ENCODE measurements at regions not wholly inside any gene's neighbourhood (a gene's known extent, or its start where the extent isn't known, plus 50 kb on each side); places are given as distances from the start of the nearest gene placed in this dataset.
A peak's percentile ranks its signal among the peaks of the same experiment; 100 is the strongest.

GRCh38 chr15:38614621-38615020, 50.0 kb upstream of the RASGRP1 start:
- no peak overlapping the region for H3K4me3 Mint-ChIP-seq
- H3K4me1 Mint-ChIP-seq (ENCODE audit: low read depth) = peaks cover 52% of the 10 kb centered on the region
- no peaks in the 10 kb centered on the region for H3K27me3 Mint-ChIP-seq (ENCODE audit: low read depth)
- ATAC-seq (no peak), DNase-seq (no peak)
- H3K9me3 Mint-ChIP-seq = no peaks in the 10 kb centered on the region
- H3K36me3 Mint-ChIP-seq (ENCODE audit: insufficient read depth) = no peaks in the 10 kb centered on the region

DNA sequence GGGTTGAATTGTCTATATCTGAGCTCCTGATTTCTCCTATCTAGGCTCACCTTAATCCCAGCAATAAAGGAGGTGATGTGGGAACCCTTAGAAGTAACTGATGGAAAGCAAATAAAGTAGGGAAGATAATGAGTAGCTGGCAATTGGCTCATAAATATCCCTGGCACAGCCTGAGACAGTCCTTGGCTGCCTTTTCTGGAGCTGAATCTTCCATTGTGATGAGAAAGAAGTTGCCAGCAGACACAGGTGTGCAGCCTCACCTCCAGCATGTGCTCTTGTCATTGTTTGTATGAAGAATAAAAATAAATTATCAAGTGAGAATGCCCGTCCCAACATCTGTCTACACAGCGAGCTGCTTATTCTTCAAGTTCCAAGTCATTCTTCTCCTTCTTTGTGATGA, 53.2 kb upstream of the RASGRP1 start:
- Mint-ChIP-seq H3K27me3 (ENCODE audit: low read depth) (no peaks in the 10 kb centered on the region), H3K4me3 (no peak overlapping the region), H3K9me3 (no peaks in the 10 kb centered on the region), H3K4me1 (ENCODE audit: low read depth) (peaks cover 36% of the 10 kb centered on the region), H3K36me3 (ENCODE audit: insufficient read depth) (no peaks in the 10 kb centered on the region)
- ATAC-seq (no peak), DNase-seq (no peak)

- ATAC-seq (no peak), DNase-seq (no peak)
- H3K4me1 Mint-ChIP-seq (ENCODE audit: low read depth) = peaks cover 33% of the 10 kb centered on the region
- H3K4me3 Mint-ChIP-seq = no peak overlapping the region
- H3K27me3 Mint-ChIP-seq (ENCODE audit: low read depth) = no peaks in the 10 kb centered on the region
- H3K9me3 Mint-ChIP-seq = no peaks in the 10 kb centered on the region
- H3K36me3 Mint-ChIP-seq (ENCODE audit: insufficient read depth) = no peaks in the 10 kb centered on the region
Measured at GRCh38 chr15:38618242-38618955, 53.8 kb upstream of the RASGRP1 start.

GRCh38 chr15:38620098-38620497, 55.5 kb upstream of the RASGRP1 start:
- DNase-seq (no peak), ATAC-seq (no peak)
- no peaks in the 10 kb centered on the region for H3K36me3 Mint-ChIP-seq (ENCODE audit: insufficient read depth)
- peaks cover 31% of the 10 kb centered on the region for H3K4me1 Mint-ChIP-seq (ENCODE audit: low read depth)
- no peaks in the 10 kb centered on the region for H3K9me3 Mint-ChIP-seq
- H3K27me3 Mint-ChIP-seq (ENCODE audit: low read depth) = no peaks in the 10 kb centered on the region
- H3K4me3 Mint-ChIP-seq = no peak overlapping the region

DNA sequence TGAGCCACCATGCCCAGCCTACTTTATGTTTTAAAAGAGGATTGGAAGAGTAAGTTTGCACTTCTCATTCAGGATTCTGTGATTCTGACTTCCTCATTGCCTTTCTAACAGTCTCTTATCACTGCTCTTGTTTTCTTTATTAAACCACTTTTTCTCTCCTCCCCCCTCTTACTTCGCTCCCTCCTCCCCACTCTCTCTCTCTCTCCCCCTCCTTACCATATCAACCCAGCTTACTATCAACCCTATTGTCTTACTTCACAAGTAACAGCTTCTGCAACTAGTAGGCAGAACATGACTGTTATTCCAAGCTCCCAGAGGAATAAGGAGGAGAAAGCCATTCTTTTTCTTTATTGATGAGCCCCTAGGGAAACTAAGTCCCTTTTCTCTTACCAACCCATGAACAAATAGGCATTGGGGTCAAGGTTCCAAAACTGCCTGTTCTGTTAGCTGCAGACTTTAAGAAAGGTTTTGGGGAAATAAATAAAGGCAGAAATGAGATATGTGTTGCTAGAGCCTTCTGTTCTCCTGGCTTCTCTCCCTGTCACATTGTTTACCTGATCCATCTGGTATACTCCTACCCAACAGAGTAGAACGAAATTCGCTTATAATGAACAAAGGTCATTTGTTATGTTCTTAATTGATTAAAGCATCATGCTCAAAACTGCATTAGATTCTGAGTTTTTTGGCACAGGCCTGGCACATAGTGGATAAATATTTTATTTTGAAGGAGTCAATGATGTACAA, 56.4 kb upstream of the RASGRP1 start:
- Mint-ChIP-seq H3K4me1 (ENCODE audit: low read depth) (peaks cover 31% of the 10 kb centered on the region), H3K36me3 (ENCODE audit: insufficient read depth) (no peaks in the 10 kb centered on the region), H3K27me3 (ENCODE audit: low read depth) (no peaks in the 10 kb centered on the region), H3K9me3 (no peaks in the 10 kb centered on the region), H3K4me3 (no peak overlapping the region)
- DNase-seq (no peak), ATAC-seq (no peak)

GRCh38 chr15:38622304-38622703, 57.7 kb upstream of the RASGRP1 start:
- no peak for ATAC-seq
- H3K9me3 Mint-ChIP-seq = no peaks in the 10 kb centered on the region
- no peak for DNase-seq
- peaks cover 41% of the 10 kb centered on the region for H3K4me1 Mint-ChIP-seq (ENCODE audit: low read depth)
- no peaks in the 10 kb centered on the region for H3K27me3 Mint-ChIP-seq (ENCODE audit: low read depth)
- H3K36me3 Mint-ChIP-seq (ENCODE audit: insufficient read depth) = no peaks in the 10 kb centered on the region
- H3K4me3 Mint-ChIP-seq = no peak overlapping the region

DNA sequence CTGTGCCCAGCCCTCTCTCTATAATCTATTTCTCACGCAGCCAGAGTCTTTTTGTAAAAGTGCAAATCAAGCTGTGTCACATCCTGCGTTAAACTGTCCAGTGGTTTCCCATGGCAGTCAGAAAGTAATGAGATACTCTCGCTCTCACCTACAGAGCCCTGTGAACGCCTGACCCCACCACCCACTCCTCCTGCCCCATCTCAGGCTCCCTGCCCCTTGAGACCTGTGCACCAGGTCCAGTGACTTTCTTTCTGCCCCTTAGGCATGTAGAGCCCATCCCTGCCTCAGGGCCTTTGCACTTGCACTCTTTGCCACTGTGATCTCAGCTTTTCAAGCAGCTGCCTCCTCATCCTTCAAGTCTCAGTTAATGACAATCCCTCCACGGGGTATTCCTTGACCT, 58.3 kb upstream of the RASGRP1 start:
- H3K9me3 Mint-ChIP-seq = no peaks in the 10 kb centered on the region
- no peak overlapping the region for H3K4me3 Mint-ChIP-seq
- H3K36me3 Mint-ChIP-seq (ENCODE audit: insufficient read depth) = no peaks in the 10 kb centered on the region
- peaks cover 38% of the 10 kb centered on the region for H3K4me1 Mint-ChIP-seq (ENCODE audit: low read depth)
- no peaks in the 10 kb centered on the region for H3K27me3 Mint-ChIP-seq (ENCODE audit: low read depth)
- no peak for DNase-seq
- no peak for ATAC-seq

DNA sequence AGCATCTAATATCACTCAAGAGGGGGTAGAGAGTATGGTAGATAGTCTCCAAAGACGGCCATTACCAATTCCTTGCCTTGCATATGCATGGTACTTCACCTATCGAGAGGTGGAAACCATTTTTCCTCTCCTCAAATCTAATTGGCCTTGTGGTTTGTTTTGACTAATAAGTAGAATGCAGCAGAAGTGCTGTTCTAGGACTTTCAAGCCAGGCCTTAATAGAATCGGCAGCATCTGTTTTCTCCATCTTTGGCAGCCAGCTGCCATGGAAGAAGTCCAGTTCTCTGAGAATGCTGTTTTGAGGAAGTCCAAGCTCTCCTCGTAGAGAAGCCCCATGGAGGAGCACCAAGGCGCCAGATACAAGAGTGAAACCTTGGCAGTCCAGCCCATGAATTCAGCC, 59.1 kb upstream of the RASGRP1 start:
- ATAC-seq = no peak
- Mint-ChIP-seq H3K36me3 (ENCODE audit: insufficient read depth) (no peaks in the 10 kb centered on the region), H3K4me1 (ENCODE audit: low read depth) (peaks cover 39% of the 10 kb centered on the region), H3K4me3 (no peak overlapping the region), H3K9me3 (no peaks in the 10 kb centered on the region), H3K27me3 (ENCODE audit: low read depth) (no peaks in the 10 kb centered on the region)
- no peak for DNase-seq

- Mint-ChIP-seq H3K27me3 (ENCODE audit: low read depth) (no peaks in the 10 kb centered on the region), H3K4me3 (no peak overlapping the region), H3K4me1 (ENCODE audit: low read depth) (peaks cover 39% of the 10 kb centered on the region), H3K9me3 (no peaks in the 10 kb centered on the region), H3K36me3 (ENCODE audit: insufficient read depth) (no peaks in the 10 kb centered on the region)
- ATAC-seq = no peak
- DNase-seq = no peak
Measured at GRCh38 chr15:38624244-38625205, 59.9 kb upstream of the RASGRP1 start.

DNA sequence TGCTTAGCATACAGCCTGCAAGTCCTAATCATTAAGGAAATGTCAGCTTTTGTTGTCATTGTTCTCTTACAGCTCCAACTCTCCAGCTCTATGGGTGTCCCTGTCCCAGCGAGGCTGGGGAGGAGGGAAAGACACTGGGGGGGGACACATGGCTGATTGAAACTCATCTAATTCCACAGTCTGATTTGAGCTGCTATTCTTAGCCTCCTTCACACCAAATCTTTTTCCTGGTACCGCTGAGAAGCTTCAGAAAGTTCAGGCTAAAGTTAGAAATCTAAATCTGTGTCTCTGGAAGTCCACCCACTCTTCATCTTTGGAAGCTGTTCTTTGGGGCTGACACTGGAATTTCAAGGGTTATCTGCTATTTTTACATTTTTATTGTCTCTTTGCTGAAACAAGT, 61.3 kb upstream of the RASGRP1 start:
- Mint-ChIP-seq H3K4me3 (no peak overlapping the region), H3K36me3 (ENCODE audit: insufficient read depth) (no peaks in the 10 kb centered on the region), H3K9me3 (no peaks in the 10 kb centered on the region), H3K4me1 (ENCODE audit: low read depth) (peaks cover 36% of the 10 kb centered on the region), H3K27me3 (ENCODE audit: low read depth) (no peaks in the 10 kb centered on the region)
- no peak for DNase-seq
- ATAC-seq = no peak

- H3K36me3 Mint-ChIP-seq (ENCODE audit: insufficient read depth) = no peaks in the 10 kb centered on the region
- no peaks in the 10 kb centered on the region for H3K9me3 Mint-ChIP-seq
- H3K27me3 Mint-ChIP-seq (ENCODE audit: low read depth) = no peaks in the 10 kb centered on the region
- ATAC-seq = no peak
- peaks cover 38% of the 10 kb centered on the region for H3K4me1 Mint-ChIP-seq (ENCODE audit: low read depth)
- H3K4me3 Mint-ChIP-seq = no peak overlapping the region
- DNase-seq = no peak
Measured at GRCh38 chr15:38626443-38627050, 61.9 kb upstream of the RASGRP1 start.

- H3K27me3 Mint-ChIP-seq (ENCODE audit: low read depth) = no peaks in the 10 kb centered on the region
- H3K9me3 Mint-ChIP-seq = no peaks in the 10 kb centered on the region
- no peak overlapping the region for H3K4me3 Mint-ChIP-seq
- H3K4me1 Mint-ChIP-seq (ENCODE audit: low read depth) = peaks cover 46% of the 10 kb centered on the region
- DNase-seq (no peak), ATAC-seq (no peak)
- no peaks in the 10 kb centered on the region for H3K36me3 Mint-ChIP-seq (ENCODE audit: insufficient read depth)
Measured at GRCh38 chr15:38627689-38628277, 63.2 kb upstream of the RASGRP1 start.

DNA sequence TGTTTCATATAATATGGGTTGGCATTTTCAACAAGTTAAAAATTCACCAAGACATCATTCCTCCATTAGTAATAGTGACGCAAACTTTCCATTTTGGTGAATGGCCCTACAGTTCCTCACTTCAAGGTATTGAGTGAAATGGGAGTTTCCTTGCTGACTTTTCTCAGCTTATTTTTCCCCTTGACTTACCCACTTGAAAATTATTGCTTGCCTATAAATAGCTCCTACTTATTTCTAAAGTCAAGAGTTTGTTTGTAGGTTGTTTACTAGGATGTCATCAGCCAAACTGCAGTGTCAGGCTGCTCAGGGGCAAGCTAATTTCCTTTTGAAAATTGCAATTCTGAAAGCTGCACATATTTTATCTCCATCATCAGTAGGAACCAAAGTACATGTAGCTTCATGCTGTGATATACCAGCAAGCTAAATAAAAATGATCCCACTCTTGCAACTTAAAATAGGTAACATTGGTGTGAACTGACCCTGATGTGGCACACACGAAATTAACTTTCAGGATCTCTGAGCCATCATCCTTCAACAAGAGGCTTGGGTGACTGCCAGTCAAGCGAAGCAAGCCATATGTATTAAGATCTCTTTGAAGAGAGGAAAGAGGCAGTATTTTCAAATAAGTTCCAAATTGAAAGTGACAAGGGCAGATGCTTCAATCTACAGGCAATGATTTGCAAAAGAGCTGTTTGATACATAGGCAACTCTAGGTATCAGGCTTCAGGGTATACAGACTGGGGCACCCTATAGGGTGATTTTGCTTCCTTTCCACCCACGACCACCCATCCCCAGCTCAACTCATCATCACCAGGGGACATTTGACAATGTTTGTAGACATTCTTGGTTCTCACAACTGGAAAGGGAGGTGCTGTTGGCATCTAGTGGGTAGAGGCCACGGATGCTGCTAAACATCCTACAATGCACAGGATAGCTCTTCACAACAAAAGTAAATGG, 66.8 kb upstream of the RASGRP1 start:
- peaks cover 37% of the 10 kb centered on the region for H3K4me1 Mint-ChIP-seq (ENCODE audit: low read depth)
- ATAC-seq (peak; percentile 63 to 65), DNase-seq (no peak)
- H3K27me3 Mint-ChIP-seq (ENCODE audit: low read depth) = no peaks in the 10 kb centered on the region
- peak overlapping the region; percentile 24 for H3K4me3 Mint-ChIP-seq
- H3K9me3 Mint-ChIP-seq = no peaks in the 10 kb centered on the region
- no peaks in the 10 kb centered on the region for H3K36me3 Mint-ChIP-seq (ENCODE audit: insufficient read depth)
